HL-60 (cell line): ENCODE measurements at regions not wholly inside any gene's neighbourhood (a gene's known extent, or its start where the extent isn't known, plus 50 kb on each side); places are given as distances from the start of the nearest gene placed in this dataset.

Source experiments
- CTCF ChIP-seq: IDR thresholded peaks from one replicate; pipeline ENCODE4 v1.5.1; 2011; ENCODE audit warnings: low read length, control low read depth, inconsistent platforms; ENCODE audit not compliant: insufficient read depth
- GABPA ChIP-seq: IDR thresholded peaks from 2 replicates; pipeline ENCODE4 v1.6.1; 2012; ENCODE audit warnings: low read depth
- POLR2AphosphoS5 ChIP-seq: IDR thresholded peaks from 2 replicates; pipeline ENCODE4 v1.6.1; 2012; ENCODE audit warnings: low read depth
- REST ChIP-seq: IDR thresholded peaks from 2 replicates; pipeline ENCODE4 v1.6.1; 2012; ENCODE audit warnings: low read depth; ENCODE audit not compliant: insufficient replicate concordance

- TF ChIP-seq REST, result no peak
- no peak for TF ChIP-seq CTCF
- TF ChIP-seq POLR2AphosphoS5, result no peak
- no peak for TF ChIP-seq GABPA
Measured at GRCh38 chr9:100890321-100890720, 138.2 kb upstream of the PLPPR1 start.
